ENCODE measurements at regions not wholly inside any gene's neighbourhood (a gene's known extent, or its start where the extent isn't known, plus 50 kb on each side); places are given as distances from the start of the nearest gene placed in this dataset.
"Not testable (repeated sequence)": the region's sequence is repeated elsewhere in the genome, so short reads cannot be mapped to it uniquely, and the experiment has no call there.

- H2AFZ ChIP-seq = no peak overlapping the region
- DNase-seq = no peak
- H3K4me1 ChIP-seq (ENCODE audit: insufficient read depth) = no peaks in the 10 kb centered on the region
- H4K20me1 ChIP-seq (ENCODE audit: insufficient read depth) = no peaks in the 10 kb centered on the region
- in situ Hi-C loops (cut with MboI) = no loop called here
- H3K9me3 ChIP-seq (ENCODE audit: low read depth) = no peaks in the 10 kb centered on the region
- no peaks in the 10 kb centered on the region for H3K27me3 ChIP-seq (replicated peaks; ENCODE audit: insufficient read depth)
- TF ChIP-seq EZH2 (IDR thresholded peaks at IDR 0.05; ENCODE audit: insufficient read depth, poor library complexity, severe bottlenecking) = no peak
- no peak for TF ChIP-seq EZH2phosphoT487 (IDR thresholded peaks at IDR 0.05; ENCODE audit: insufficient read depth, low read depth)
- H3K27ac ChIP-seq = no peak overlapping the region
- WGBS, 2 experiments (ENCODE audit: low coverage in 1 of 2, low lambda C conversion rate in 2 of 2, missing lambda C conversion rate in 2 of 2) = 17 to 21% methylated on average over 4 of the region's 4 CpGs
- H3K4me3 ChIP-seq = no peak overlapping the region
- H3K9ac ChIP-seq = no peak overlapping the region
- H3F3A ChIP-seq (ENCODE audit: insufficient read depth) = no peaks in the 10 kb centered on the region
- H3K79me2 ChIP-seq (ENCODE audit: insufficient read depth) = no peaks in the 10 kb centered on the region
- H3K4me2 ChIP-seq (ENCODE audit: unreplicated experiment) = no peak overlapping the region
- H3K36me3 ChIP-seq (ENCODE audit: low read depth) = no peaks in the 10 kb centered on the region
- no peaks in the 10 kb centered on the region for H3K9me2 ChIP-seq (ENCODE audit: insufficient read depth)
Observed at GRCh38 chr22:34834059-34834458, 231.9 kb upstream of the ISX start.

GRCh38 chr22:34834541-34834940, 231.4 kb upstream of the ISX start:
- in situ Hi-C loops (cut with MboI); H3K4me3 ChIP-seq; H3K27ac ChIP-seq; H3K4me1 ChIP-seq (ENCODE audit: insufficient read depth); H3K27me3 ChIP-seq (replicated peaks; ENCODE audit: insufficient read depth); H2AFZ ChIP-seq; H3K9me2 ChIP-seq (ENCODE audit: insufficient read depth); H3K9me3 ChIP-seq (ENCODE audit: low read depth); H3K79me2 ChIP-seq (ENCODE audit: insufficient read depth); H3K9ac ChIP-seq; H3F3A ChIP-seq (ENCODE audit: insufficient read depth); H3K36me3 ChIP-seq (ENCODE audit: low read depth); H3K4me2 ChIP-seq (ENCODE audit: unreplicated experiment); DNase-seq; H4K20me1 ChIP-seq (ENCODE audit: insufficient read depth): not testable (repeated sequence)
- 15 to 39% methylated on average over 2 to 3 of the region's 3 CpGs for WGBS, 2 experiments (ENCODE audit: low coverage in 1 of 2, low lambda C conversion rate in 2 of 2, missing lambda C conversion rate in 2 of 2)

GRCh38 chr22:34841331-34841771, 224.6 kb upstream of the ISX start:
- no peaks in the 10 kb centered on the region for H3K4me1 ChIP-seq (ENCODE audit: insufficient read depth)
- no peak overlapping the region for H3K27ac ChIP-seq
- H2AFZ ChIP-seq = no peak overlapping the region
- in situ Hi-C loops (cut with MboI) = no loop called here
- DNase-seq = no peak
- 13 to 17% methylated on average over 3 of the region's 3 CpGs for WGBS, 2 experiments (ENCODE audit: low coverage in 1 of 2, low lambda C conversion rate in 2 of 2, missing lambda C conversion rate in 2 of 2)
- no peak overlapping the region for H3K4me3 ChIP-seq
- no peak overlapping the region for H3K4me2 ChIP-seq (ENCODE audit: unreplicated experiment)
- H3K79me2 ChIP-seq (ENCODE audit: insufficient read depth) = no peaks in the 10 kb centered on the region
- H3K9me2 ChIP-seq (ENCODE audit: insufficient read depth) = no peaks in the 10 kb centered on the region
- TF ChIP-seq EZH2phosphoT487 (IDR thresholded peaks at IDR 0.05; ENCODE audit: insufficient read depth, low read depth) (no peak), EZH2 (IDR thresholded peaks at IDR 0.05; ENCODE audit: insufficient read depth, poor library complexity, severe bottlenecking) (no peak)
- H3K9me3 ChIP-seq (ENCODE audit: low read depth) = no peaks in the 10 kb centered on the region
- H4K20me1 ChIP-seq (ENCODE audit: insufficient read depth) = no peaks in the 10 kb centered on the region
- H3F3A ChIP-seq (ENCODE audit: insufficient read depth) = no peaks in the 10 kb centered on the region
- H3K27me3 ChIP-seq (replicated peaks; ENCODE audit: insufficient read depth) = no peaks in the 10 kb centered on the region
- no peaks in the 10 kb centered on the region for H3K36me3 ChIP-seq (ENCODE audit: low read depth)
- no peak overlapping the region for H3K9ac ChIP-seq

GRCh38 chr22:34841911-34842310, 224.0 kb upstream of the ISX start:
- no peaks in the 10 kb centered on the region for H4K20me1 ChIP-seq (ENCODE audit: insufficient read depth)
- H3K27me3 ChIP-seq (replicated peaks; ENCODE audit: insufficient read depth) = no peaks in the 10 kb centered on the region
- no peak overlapping the region for H3K27ac ChIP-seq
- no peak overlapping the region for H3K4me3 ChIP-seq
- no peak for TF ChIP-seq EZH2 (IDR thresholded peaks at IDR 0.05; ENCODE audit: insufficient read depth, poor library complexity, severe bottlenecking)
- TF ChIP-seq EZH2phosphoT487 (IDR thresholded peaks at IDR 0.05; ENCODE audit: insufficient read depth, low read depth) = no peak
- H3K9me2 ChIP-seq (ENCODE audit: insufficient read depth) = no peaks in the 10 kb centered on the region
- no peaks in the 10 kb centered on the region for H3K79me2 ChIP-seq (ENCODE audit: insufficient read depth)
- in situ Hi-C loops (cut with MboI) = no loop called here
- H3K36me3 ChIP-seq (ENCODE audit: low read depth) = no peaks in the 10 kb centered on the region
- H3K9me3 ChIP-seq (ENCODE audit: low read depth) = no peaks in the 10 kb centered on the region
- 3 to 4% methylated on average over 4 of the region's 4 CpGs for WGBS, 2 experiments (ENCODE audit: low coverage in 1 of 2, low lambda C conversion rate in 2 of 2, missing lambda C conversion rate in 2 of 2)
- H3K4me2 ChIP-seq (ENCODE audit: unreplicated experiment) = no peak overlapping the region
- no peak overlapping the region for H2AFZ ChIP-seq
- no peaks in the 10 kb centered on the region for H3F3A ChIP-seq (ENCODE audit: insufficient read depth)
- H3K9ac ChIP-seq = no peak overlapping the region
- no peaks in the 10 kb centered on the region for H3K4me1 ChIP-seq (ENCODE audit: insufficient read depth)
- DNase-seq = no peak

- no peaks in the 10 kb centered on the region for H3K4me1 ChIP-seq (ENCODE audit: insufficient read depth)
- H3K36me3 ChIP-seq (ENCODE audit: low read depth) = no peaks in the 10 kb centered on the region
- no peak overlapping the region for H2AFZ ChIP-seq
- H3K9me2 ChIP-seq (ENCODE audit: insufficient read depth) = no peaks in the 10 kb centered on the region
- no peaks in the 10 kb centered on the region for H3K79me2 ChIP-seq (ENCODE audit: insufficient read depth)
- 24 to 27% methylated on average over 2 of the region's 2 CpGs for WGBS, 2 experiments (ENCODE audit: low coverage in 1 of 2, low lambda C conversion rate in 2 of 2, missing lambda C conversion rate in 2 of 2)
- H3K27me3 ChIP-seq (replicated peaks; ENCODE audit: insufficient read depth) = no peaks in the 10 kb centered on the region
- H3K9ac ChIP-seq = no peak overlapping the region
- H3K27ac ChIP-seq = no peak overlapping the region
- TF ChIP-seq EZH2phosphoT487 (IDR thresholded peaks at IDR 0.05; ENCODE audit: insufficient read depth, low read depth) (no peak), EZH2 (IDR thresholded peaks at IDR 0.05; ENCODE audit: insufficient read depth, poor library complexity, severe bottlenecking) (no peak)
- peaks cover 2% of the 10 kb centered on the region for H3K9me3 ChIP-seq (ENCODE audit: low read depth)
- in situ Hi-C loops (cut with MboI) = no loop called here
- H4K20me1 ChIP-seq (ENCODE audit: insufficient read depth) = no peaks in the 10 kb centered on the region
- no peak overlapping the region for H3K4me3 ChIP-seq
- DNase-seq = no peak
- H3F3A ChIP-seq (ENCODE audit: insufficient read depth) = no peaks in the 10 kb centered on the region
- no peak overlapping the region for H3K4me2 ChIP-seq (ENCODE audit: unreplicated experiment)
Observed at GRCh38 chr22:34842630-34843029, 223.3 kb upstream of the ISX start.

GRCh38 chr22:34843743-34844142, 222.2 kb upstream of the ISX start:
- H3F3A ChIP-seq (ENCODE audit: insufficient read depth); H3K36me3 ChIP-seq (ENCODE audit: low read depth); H3K9ac ChIP-seq; H2AFZ ChIP-seq; H3K9me2 ChIP-seq (ENCODE audit: insufficient read depth); H4K20me1 ChIP-seq (ENCODE audit: insufficient read depth); H3K4me2 ChIP-seq (ENCODE audit: unreplicated experiment); H3K27ac ChIP-seq; DNase-seq; H3K27me3 ChIP-seq (replicated peaks; ENCODE audit: insufficient read depth); H3K4me1 ChIP-seq (ENCODE audit: insufficient read depth); in situ Hi-C loops (cut with MboI); H3K9me3 ChIP-seq (ENCODE audit: low read depth); H3K4me3 ChIP-seq; H3K79me2 ChIP-seq (ENCODE audit: insufficient read depth): not testable (repeated sequence)
- WGBS, 2 experiments (ENCODE audit: low coverage in 1 of 2, low lambda C conversion rate in 2 of 2, missing lambda C conversion rate in 2 of 2) = 4 to 5% methylated on average over 1 of the region's 1 CpG

Data from GM23248 (cell line).